HUES48 (cell line): ENCODE measurements at regions not wholly inside any gene's neighbourhood (a gene's known extent, or its start where the extent isn't known, plus 50 kb on each side); places are given as distances from the start of the nearest gene placed in this dataset.

Experiments
- H3K27ac ChIP-seq: one replicate; pipeline ENCODE4 v1.7.0; 2013; ENCODE audit warnings: low read depth, low read length, inconsistent platforms
- H3K27me3 ChIP-seq: 2 replicates; pipeline ENCODE4 v1.6.1; 2013; ENCODE audit warnings: mild to moderate bottlenecking, low read length; ENCODE audit not compliant: control insufficient read depth, insufficient read depth
- H3K36me3 ChIP-seq: 2 replicates; pipeline ENCODE4 v1.6.1; 2013; ENCODE audit warnings: low read length; ENCODE audit not compliant: control insufficient read depth, insufficient read depth
- H3K4me1 ChIP-seq: 2 replicates; pipeline ENCODE4 v1.6.1; 2013; ENCODE audit warnings: mild to moderate bottlenecking, low read length; ENCODE audit not compliant: control insufficient read depth, insufficient read depth
- H3K4me3 ChIP-seq: 2 replicates; pipeline ENCODE4 v1.5.1; 2013; ENCODE audit warnings: mild to moderate bottlenecking, low read depth, low read length
- H3K9ac ChIP-seq: 2 replicates; pipeline ENCODE4 v1.6.1; 2013; ENCODE audit warnings: mild to moderate bottlenecking, low read depth, low read length, moderate library complexity
- H3K9me3 ChIP-seq: 2 replicates; pipeline ENCODE4 v1.6.1; 2013; ENCODE audit warnings: low read length; ENCODE audit not compliant: control insufficient read depth, insufficient read depth

- no peaks in the 10 kb centered on the region for H3K27me3 ChIP-seq
- H3K4me3 ChIP-seq, result no peak overlapping the region
- H3K27ac ChIP-seq, result no peak overlapping the region
- H3K9ac ChIP-seq, result no peak overlapping the region
- no peaks in the 10 kb centered on the region for H3K4me1 ChIP-seq
- no peaks in the 10 kb centered on the region for H3K36me3 ChIP-seq
- no peaks in the 10 kb centered on the region for H3K9me3 ChIP-seq
Observed at GRCh38 chr9:18229992-18230676, 243.8 kb upstream of the ADAMTSL1 start.

GRCh38 chr9:18233311-18233710, 240.6 kb upstream of the ADAMTSL1 start:
- Histone ChIP-seq H3K9ac (no peak overlapping the region), H3K9me3 (no peaks in the 10 kb centered on the region), H3K27me3 (no peaks in the 10 kb centered on the region), H3K4me1 (no peaks in the 10 kb centered on the region; the same call in 1 of the 2 replicates), H3K36me3 (no peaks in the 10 kb centered on the region), H3K4me3 (no peak overlapping the region), H3K27ac (no peak overlapping the region)

GRCh38 chr9:18233776-18234445, 240.0 kb upstream of the ADAMTSL1 start:
- Histone ChIP-seq H3K4me3 (no peak overlapping the region), H3K27ac (no peak overlapping the region), H3K4me1 (no peaks in the 10 kb centered on the region; the same call in 1 of the 2 replicates), H3K9ac (no peak overlapping the region), H3K27me3 (no peaks in the 10 kb centered on the region), H3K36me3 (no peaks in the 10 kb centered on the region), H3K9me3 (no peaks in the 10 kb centered on the region)

- H3K4me3 ChIP-seq, result no peak overlapping the region
- no peak overlapping the region for H3K9ac ChIP-seq
- H3K9me3 ChIP-seq, result no peaks in the 10 kb centered on the region
- H3K4me1 ChIP-seq, result no peaks in the 10 kb centered on the region; the same call in 1 of the 2 replicates
- no peaks in the 10 kb centered on the region for H3K27me3 ChIP-seq
- no peaks in the 10 kb centered on the region for H3K36me3 ChIP-seq
- H3K27ac ChIP-seq, result no peak overlapping the region
Observed at GRCh38 chr9:18235181-18235908, 238.6 kb upstream of the ADAMTSL1 start.

GRCh38 chr9:18236336-18236735, 237.6 kb upstream of the ADAMTSL1 start:
- H3K9me3 ChIP-seq, result no peaks in the 10 kb centered on the region
- H3K4me1 ChIP-seq, result no peaks in the 10 kb centered on the region; the same call in 1 of the 2 replicates
- no peak overlapping the region for H3K4me3 ChIP-seq
- no peak overlapping the region for H3K9ac ChIP-seq
- H3K27ac ChIP-seq, result no peak overlapping the region
- H3K27me3 ChIP-seq, result no peaks in the 10 kb centered on the region
- no peaks in the 10 kb centered on the region for H3K36me3 ChIP-seq

- H3K9ac ChIP-seq, result no peak overlapping the region
- no peaks in the 10 kb centered on the region for H3K27me3 ChIP-seq
- no peaks in the 10 kb centered on the region; the same call in 1 of the 2 replicates for H3K4me1 ChIP-seq
- no peaks in the 10 kb centered on the region for H3K36me3 ChIP-seq
- H3K27ac ChIP-seq, result no peak overlapping the region
- no peak overlapping the region for H3K4me3 ChIP-seq
- no peaks in the 10 kb centered on the region for H3K9me3 ChIP-seq
Observed at GRCh38 chr9:18237776-18238175, 236.2 kb upstream of the ADAMTSL1 start.

GRCh38 chr9:18238254-18238653, 235.7 kb upstream of the ADAMTSL1 start:
- Histone ChIP-seq H3K36me3 (no peaks in the 10 kb centered on the region), H3K9me3 (no peaks in the 10 kb centered on the region), H3K27ac (no peak overlapping the region), H3K4me1 (no peaks in the 10 kb centered on the region; the same call in 1 of the 2 replicates), H3K9ac (no peak overlapping the region), H3K27me3 (no peaks in the 10 kb centered on the region), H3K4me3 (no peak overlapping the region)

- H3K9me3 ChIP-seq, result no peaks in the 10 kb centered on the region; the same call in 1 of the 2 replicates
- no peaks in the 10 kb centered on the region for H3K36me3 ChIP-seq
- H3K27ac ChIP-seq, result no peak overlapping the region
- no peak overlapping the region for H3K4me3 ChIP-seq
- no peak overlapping the region for H3K9ac ChIP-seq
- H3K27me3 ChIP-seq, result no peaks in the 10 kb centered on the region
- H3K4me1 ChIP-seq, result no peaks in the 10 kb centered on the region; the same call in 1 of the 2 replicates
Observed at GRCh38 chr9:18238752-18239447, 235.1 kb upstream of the ADAMTSL1 start.

GRCh38 chr9:18240213-18240612, 233.7 kb upstream of the ADAMTSL1 start:
- no peaks in the 10 kb centered on the region; the same call in 1 of the 2 replicates for H3K9me3 ChIP-seq

GRCh38 chr9:18245911-18246310, 228.0 kb upstream of the ADAMTSL1 start:
- Histone ChIP-seq H3K36me3 (no peaks in the 10 kb centered on the region), H3K4me1 (no peaks in the 10 kb centered on the region), H3K4me3 (no peak overlapping the region)

More at GRCh38 chr9:18240213-18240612, 233.7 kb upstream of the ADAMTSL1 start:
- H3K36me3 ChIP-seq, result no peaks in the 10 kb centered on the region
- no peaks in the 10 kb centered on the region; the same call in 1 of the 2 replicates for H3K4me1 ChIP-seq
- H3K9ac ChIP-seq, result no peak overlapping the region
- H3K27me3 ChIP-seq, result no peaks in the 10 kb centered on the region
- no peak overlapping the region for H3K4me3 ChIP-seq
- H3K27ac ChIP-seq, result no peak overlapping the region

More at GRCh38 chr9:18245911-18246310, 228.0 kb upstream of the ADAMTSL1 start:
- Histone ChIP-seq H3K9me3 (no peaks in the 10 kb centered on the region; the same call in 1 of the 2 replicates), H3K27ac (no peak overlapping the region), H3K9ac (no peak overlapping the region), H3K27me3 (no peaks in the 10 kb centered on the region)
